ENCODE measurements at regions not wholly inside any gene's neighbourhood (a gene's known extent, or its start where the extent isn't known, plus 50 kb on each side); places are given as distances from the start of the nearest gene placed in this dataset.

DNA sequence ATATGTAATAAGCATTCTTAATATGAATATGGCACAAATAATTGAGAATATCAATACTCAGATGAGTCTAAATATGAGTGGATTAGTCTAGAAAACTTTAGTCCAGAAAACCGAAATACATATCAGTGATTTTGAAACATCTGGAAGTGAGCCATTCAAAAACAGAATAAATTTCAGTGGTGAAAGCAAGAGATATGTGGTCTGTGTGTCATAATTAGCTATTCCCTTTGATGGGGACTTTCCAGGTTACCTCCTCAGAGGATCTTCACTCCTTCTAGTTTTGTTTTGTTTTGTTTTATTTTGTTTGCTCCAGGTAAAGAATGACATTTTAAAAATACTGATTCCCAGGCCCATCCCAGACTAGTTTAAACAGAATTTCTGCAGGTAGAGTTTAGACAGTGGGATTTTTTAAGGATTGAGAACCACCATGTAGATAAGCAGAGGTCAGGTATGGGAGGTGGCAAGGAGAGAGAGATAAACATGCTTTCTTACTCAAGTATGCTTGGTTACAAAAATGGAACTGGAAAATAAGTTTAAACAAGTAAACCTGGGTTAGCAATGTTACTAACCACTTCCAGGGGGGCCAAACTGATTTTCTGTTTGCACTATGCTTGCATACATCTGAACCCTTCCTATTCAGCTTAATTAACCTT is 70.7 kb downstream of the NABP1 start:
- no peak for TF ChIP-seq POLR2A (IDR thresholded peaks at IDR 0.05)
- TF ChIP-seq, protein P1, sequence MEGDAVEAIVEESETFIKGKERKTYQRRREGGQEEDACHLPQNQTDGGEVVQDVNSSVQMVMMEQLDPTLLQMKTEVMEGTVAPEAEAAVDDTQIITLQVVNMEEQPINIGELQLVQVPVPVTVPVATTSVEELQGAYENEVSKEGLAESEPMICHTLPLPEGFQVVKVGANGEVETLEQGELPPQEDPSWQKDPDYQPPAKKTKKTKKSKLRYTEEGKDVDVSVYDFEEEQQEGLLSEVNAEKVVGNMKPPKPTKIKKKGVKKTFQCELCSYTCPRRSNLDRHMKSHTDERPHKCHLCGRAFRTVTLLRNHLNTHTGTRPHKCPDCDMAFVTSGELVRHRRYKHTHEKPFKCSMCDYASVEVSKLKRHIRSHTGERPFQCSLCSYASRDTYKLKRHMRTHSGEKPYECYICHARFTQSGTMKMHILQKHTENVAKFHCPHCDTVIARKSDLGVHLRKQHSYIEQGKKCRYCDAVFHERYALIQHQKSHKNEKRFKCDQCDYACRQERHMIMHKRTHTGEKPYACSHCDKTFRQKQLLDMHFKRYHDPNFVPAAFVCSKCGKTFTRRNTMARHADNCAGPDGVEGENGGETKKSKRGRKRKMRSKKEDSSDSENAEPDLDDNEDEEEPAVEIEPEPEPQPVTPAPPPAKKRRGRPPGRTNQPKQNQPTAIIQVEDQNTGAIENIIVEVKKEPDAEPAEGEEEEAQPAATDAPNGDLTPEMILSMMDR (IDR thresholded peaks at IDR 0.05): no peak
- no peak for TF ChIP-seq EP300 (IDR thresholded peaks at IDR 0.05)
- no peak for TF ChIP-seq POLR2AphosphoS5 (IDR thresholded peaks at IDR 0.05)
